Left lobe of liver (tissue), 2 donors: ENCODE measurements at regions not wholly inside any gene's neighbourhood (a gene's known extent, or its start where the extent isn't known, plus 50 kb on each side); places are given as distances from the start of the nearest gene placed in this dataset.

Source experiments
- ATAC-seq: fragments of 200-7000 bp; cut with Tn5 transposase; one replicate; pipeline ENCODE4 v1.9.1; 2020; ENCODE audit warnings: mild to moderate bottlenecking, moderate library complexity
- DNase-seq: peaks from one replicate; pipeline ENCODE4 v3.0.0-alpha.2; 2020; ENCODE audit warnings: low spot score
- donor health status: DM: no; HTN: no; CAD: no; lungs with moderate emphysema.
- donor health status: DM: no; HTN: yes; CAD: no.

DNA sequence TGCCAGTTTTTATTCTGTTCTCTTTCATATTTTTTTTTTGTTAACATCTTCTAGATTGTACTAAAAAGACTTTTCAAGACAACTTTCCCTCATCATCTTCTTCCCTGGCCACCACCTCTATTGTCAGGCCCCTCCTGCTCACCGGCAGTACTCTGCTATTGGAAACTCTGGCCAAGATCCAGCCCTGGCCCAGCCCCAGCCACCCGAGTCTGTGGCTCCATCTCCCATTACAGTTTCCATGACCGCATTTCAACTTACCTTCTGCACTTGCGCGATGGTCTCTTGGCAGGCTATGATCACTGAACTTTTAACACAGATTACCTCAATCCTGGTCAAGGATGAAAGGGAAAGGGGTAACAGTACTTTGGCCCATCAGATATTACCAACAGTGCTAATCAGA, 137.7 kb upstream of the POM121L12 start:
- DNase-seq (no peak), ATAC-seq (no peak)

DNA sequence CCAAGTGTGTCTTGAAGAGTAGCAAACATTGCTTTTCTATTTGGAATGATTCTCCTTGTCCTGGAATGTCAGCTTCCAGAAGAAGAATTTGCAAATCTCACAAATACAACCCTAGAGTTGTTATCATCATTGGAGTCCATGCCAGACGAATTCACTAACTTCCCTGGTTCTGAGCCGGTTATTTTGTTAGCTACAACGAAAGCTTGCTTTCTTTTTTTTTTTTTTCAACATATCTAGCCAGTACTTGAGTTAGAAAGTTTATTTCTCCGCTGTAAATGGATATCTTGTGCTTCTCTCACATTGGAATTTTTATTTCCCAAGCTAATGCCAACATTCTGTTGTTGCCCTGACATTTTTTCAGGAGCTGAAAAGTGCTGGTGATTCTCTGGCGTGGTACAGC, 138.1 kb upstream of the POM121L12 start:
- ATAC-seq (no peak), DNase-seq (no peak)

DNA sequence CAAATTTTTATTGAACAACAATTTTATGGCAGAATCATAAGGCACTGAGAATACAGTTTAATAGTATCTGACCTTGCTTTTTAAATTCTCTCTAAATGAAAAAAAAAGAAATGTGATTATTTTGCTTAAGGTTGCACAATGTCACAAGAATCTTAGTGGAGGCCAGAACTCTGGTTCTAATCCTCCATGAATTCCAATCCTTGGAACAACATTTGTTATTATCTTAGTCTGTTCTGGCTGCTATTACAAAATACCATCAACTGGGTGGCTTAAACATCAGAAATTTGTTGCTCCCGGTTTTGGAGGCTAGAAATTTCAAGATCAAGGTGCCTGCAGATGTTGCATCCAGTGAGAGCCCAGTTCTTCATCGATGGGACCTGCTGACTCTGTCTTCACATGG, 158.2 kb upstream of the POM121L12 start:
- no peak for DNase-seq
- no peak for ATAC-seq

DNA sequence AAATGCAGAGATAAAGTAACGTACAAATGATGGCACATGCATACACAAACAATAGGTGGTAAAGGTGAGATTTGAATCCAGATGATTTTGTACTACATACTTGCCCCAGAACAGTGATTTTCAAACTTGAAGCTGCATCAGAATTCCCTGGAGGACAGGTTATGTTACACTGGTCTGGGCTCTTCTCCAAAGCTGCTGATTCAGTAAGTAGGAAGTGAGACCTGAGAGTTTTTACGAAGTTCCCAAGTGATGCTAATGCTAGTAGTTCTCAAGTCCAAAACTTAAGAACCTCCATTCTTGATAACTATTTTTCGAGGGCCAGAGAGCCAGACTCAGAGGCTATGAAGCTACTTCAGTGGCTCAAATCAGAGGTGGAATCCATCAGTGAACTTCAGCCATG, 159.0 kb upstream of the POM121L12 start:
- DNase-seq (no peak), ATAC-seq (no peak)

DNA sequence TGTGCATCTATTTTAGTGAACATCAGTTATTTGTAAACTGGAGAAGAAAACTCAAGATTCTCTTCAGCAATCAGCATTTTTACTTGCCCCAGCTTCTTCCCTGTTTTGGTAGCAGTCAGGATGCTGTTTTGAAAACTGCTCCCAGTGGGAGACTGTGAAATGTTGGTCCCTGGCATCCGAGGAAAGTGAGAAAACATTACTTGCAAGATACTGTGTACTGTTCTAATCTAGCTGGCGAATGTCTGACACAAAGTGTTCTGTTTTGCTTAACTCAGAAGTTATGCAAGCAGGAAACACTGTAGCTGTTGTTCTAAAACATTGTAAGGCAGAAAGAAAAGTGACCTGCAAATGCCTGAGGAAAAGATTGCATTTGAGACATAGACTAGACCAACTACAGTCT, 171.8 kb upstream of the POM121L12 start:
- DNase-seq = no peak
- ATAC-seq = no peak

DNA sequence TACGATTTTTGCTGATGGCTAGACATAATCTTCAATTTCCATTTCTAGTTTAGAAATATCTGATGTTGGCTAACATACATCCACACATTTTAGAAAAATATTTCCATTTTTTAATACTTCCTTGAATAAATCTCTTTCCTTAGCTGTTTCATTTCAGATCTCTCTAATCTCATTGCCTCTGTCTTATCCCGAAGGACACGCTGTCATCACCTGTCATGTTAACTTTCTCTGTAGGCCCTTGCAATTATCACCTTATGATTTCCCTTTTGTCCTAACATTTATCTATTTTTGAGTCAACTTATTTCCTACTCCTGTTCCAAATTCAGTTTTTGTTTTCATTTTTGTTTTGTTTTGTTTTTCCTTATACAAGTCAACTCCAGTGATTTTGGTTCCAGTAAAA, 173.1 kb upstream of the POM121L12 start:
- no peak for ATAC-seq

DNA sequence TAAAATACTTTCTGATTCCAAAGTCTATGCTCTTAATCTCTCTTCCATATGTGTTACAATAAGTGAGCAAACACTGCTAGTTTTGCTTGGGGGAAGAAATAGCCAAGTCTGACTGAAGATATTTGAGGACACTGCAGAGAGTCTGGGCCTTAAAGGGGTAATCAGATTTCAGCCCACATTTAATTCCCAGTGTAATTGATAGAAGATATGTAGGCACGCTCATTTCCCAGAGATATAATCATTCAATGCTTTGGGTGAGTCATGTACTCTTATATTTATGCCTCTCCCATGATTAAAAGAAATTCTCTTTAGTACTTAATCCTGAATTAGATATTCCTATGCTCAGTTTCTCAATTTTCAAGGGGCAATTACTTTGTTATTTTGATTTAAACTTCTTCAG, 178.1 kb upstream of the POM121L12 start:
- ATAC-seq (no peak), DNase-seq (no peak)

More for the DNA sequence above, 173.1 kb upstream of the POM121L12 start:
- no peak for DNase-seq

DNA sequence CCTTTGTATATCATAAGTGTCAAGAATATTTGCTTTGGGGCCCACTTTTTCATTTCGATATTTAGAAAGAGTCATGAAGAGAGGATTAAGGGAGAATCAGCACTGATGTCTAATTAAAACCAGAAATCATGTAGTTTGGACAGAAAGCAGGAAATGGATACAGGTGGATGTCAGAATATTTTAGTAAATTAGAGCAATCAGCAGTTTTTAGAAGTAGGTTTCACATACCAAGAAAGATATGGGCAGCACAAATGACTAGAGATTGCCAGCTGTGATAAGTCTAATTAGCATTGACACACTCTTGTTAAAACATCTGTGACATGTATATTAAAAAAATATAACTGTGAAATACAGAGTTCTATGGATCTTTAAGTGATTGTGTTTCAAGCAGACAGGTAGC, 180.8 kb upstream of the POM121L12 start:
- ATAC-seq (no peak), DNase-seq (no peak)

DNA sequence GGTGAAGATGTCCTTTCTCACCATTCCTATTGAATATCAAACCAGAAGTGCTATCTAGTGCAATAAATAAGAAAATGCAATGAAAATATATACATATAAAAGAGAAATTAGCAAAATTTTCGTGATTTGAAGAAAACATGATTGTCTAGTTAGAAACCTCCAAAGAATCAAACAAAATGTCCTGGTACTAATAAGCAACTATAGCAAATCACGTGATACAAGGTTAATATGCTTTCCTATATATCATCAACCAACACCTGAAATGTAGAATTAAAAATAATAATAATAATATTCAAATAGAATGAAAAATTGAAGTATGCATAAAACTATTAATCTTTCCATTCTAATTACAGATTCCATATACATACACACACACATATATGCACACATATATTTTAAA, 183.9 kb upstream of the POM121L12 start:
- ATAC-seq = no peak
- no peak for DNase-seq

DNA sequence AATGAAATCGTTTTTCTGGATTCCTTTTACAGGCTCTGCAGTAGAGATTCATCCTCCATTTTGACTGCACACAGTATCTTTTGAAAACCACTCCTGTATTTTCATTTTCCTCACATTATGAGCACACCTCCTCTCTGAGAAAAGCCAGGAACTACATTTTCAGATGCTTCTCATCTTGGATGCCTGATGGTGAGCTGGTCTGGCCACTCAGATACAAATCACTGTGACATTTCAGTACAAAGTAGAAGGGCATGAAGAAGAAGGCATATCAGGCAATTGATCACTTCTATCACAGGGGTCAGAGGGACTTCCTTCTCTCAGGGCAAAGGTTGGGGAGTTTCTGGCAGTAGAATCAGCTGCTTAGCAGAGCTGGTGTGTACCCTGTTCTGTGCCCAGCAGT, 192.0 kb upstream of the POM121L12 start:
- no peak for ATAC-seq
- no peak for DNase-seq

DNA sequence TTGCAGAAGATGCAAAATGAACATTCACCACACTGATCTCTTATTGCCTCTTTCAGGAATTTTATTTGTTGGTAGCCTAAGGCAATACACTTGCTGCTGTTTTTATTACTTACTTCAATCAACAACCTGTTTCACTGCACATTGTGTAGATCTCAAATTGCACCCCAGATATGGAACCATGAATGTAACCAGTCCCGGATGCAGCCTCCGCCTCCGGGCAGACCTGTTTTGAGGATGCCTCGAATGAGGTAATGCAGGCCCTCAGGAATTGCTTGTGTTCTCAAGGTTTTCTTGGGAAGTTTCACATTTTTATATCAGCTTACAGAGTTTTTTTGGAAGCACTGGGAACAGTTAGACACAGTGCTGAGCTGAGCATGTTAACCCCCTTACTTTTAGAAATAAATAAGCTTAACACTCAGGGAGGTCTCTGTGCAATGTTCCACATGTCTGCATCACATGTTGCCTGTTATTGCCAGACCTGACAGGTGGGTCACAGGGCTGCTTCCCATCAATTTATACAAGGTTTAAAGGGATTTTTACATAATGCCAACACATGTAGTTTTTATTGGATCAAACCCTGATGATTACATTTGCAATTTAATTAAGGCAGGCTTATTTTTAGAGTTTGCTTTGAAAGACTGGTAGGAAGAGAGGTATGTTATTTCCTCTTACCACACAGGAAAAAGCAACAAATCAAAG, 193.1 kb upstream of the POM121L12 start:
- DNase-seq (no peak), ATAC-seq (no peak)

DNA sequence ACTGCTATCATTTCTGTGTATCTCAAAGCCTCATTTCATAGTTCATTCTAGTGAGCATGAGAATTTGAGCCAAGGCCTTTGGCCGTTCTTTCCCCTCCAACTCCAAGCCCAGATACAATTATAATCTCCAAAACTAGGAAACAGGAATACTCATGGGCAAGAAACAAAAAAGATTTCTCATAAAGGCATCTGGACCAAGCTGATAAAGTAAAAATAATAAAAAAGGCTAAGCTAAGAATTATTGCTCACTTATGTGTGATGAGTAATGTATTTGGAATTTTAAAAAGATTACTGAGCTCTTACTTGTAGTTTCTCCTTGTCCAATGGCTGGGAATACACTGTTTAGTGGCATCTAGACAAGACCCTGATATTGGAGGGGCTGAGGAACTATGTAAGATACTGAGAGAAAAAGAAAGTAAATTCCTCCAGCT, 196.4 kb upstream of the POM121L12 start:
- ATAC-seq (no peak), DNase-seq (no peak)

DNA sequence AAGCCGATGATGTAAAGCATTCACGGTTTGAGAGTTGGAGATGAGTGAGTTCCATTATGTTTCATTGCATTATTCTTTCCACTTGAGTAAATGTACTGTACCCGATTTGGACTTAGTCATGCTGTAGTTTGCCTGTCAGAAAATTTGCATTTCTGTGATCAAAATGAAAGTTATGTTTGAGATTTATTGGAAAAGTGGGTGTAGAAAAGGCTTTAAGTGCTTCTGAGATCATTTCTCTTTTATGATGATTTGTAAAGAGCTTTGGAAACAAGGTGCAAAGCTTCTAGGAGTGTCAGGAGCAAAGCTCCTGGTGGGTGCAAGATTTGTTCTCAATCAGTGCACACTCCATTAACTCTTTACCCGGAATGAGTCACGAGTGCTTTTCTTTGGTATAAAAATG, 204.1 kb upstream of the POM121L12 start:
- ATAC-seq = no peak
- no peak for DNase-seq

DNA sequence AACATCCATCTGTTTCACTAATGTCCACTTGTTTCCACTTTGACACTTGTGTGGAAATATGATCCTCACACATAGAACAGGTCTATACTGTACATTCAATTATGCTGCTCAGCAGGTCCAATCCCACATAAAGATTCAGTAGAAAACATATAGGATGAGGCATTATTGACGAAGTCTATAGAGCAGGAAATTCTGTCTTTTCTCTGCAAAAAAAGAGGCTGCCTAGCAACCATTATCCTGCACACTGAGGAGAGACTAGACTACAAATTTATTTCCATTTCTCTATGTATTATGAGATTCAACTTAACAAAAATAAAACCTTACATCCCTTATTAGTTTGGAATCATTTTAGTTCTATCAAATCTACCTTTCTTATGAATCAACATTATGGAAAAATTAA, 204.6 kb upstream of the POM121L12 start:
- DNase-seq = no peak
- ATAC-seq = no peak

DNA sequence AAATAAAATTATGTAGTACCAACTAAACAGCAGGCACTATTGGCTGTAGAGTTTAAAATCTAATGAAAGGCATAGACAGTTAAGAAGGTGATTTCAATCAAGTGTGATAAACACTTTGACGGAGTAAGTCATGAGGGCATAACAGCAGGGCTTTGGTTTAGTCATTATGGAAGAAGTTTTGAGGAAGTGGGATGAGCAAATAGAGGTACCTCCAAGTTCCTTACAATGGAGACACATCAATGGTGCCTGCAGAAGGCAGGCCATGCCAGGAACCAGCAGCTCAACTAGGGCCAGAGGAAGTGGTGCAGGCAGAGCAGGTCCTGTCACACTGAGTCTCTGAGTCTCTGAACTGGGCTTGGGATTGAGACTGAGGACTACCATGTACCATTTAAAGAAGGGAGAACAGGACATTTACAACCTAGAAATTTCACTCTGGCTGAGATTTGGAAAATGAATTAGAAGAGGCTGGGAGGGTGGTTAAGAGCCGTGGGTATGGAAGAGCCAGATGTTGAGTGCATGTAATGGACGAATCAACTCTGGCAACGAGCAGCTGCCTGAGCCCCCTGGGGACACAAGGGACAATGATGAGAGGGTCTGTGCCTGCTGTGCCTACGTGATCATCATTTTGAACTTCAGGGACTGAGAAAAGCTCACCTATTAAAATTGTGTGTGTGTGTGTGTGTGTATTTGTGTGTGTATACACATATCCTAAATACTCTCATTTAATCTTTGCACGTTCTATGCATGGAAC, 208.7 kb upstream of the POM121L12 start:
- no peak for ATAC-seq
- DNase-seq = no peak

DNA sequence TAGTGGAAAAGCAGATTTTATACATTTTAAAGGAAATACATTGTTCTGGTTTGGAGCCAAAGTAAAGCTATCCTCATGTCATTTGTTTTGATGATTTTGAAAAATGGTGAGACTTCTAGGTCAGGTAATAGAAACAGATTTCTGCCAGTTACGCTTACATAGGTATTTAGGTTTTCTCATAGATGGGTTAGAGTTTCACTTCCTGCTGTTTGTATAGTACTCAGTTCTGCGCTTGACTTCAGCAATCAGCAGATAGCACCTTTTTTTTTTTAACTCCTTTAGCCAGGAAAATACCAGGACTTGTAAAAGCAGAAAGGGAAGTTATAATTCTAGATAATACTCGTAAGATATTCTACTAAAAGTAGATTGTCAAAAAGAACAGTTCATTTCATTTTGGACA, 209.8 kb upstream of the POM121L12 start:
- no peak for DNase-seq

DNA sequence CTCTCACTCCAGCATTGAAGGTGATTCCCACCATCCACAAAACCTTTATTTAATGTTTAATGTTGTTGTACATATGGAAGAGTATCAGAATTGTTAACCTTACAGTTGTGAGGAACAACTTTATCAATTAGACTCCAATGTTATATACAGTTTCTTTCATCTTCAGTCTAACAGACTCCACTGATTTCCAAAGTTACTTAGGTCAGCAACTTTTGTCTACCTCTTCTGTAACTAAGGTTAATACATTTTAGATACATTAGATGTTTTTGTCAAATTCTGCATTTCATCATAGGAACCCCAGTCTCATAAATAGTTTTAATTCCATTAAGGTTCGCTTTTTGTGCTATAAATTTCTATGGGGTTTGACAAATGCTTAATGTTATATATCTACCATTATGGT, 223.9 kb upstream of the POM121L12 start:
- DNase-seq = no peak
- no peak for ATAC-seq

More for the DNA sequence above, 209.8 kb upstream of the POM121L12 start:
- ATAC-seq = no peak

DNA sequence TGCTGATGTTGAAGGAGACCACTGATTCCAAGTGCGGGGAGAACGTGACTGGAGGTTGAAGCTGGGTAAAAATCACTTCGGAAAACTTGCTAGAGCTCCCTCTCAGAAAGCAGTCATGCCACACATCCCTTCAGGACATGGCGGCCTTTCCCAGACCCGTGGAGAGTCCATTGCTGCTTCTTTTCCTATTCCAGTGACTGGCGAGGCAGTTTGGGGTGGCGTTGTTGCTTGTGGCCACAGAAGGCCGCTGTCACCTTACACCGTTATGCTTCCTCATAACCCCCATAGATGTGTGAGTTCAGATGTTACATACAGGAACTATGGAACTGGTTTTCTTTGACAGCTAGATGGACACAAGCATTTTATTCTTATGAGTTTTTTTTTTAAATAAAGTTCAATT, 235.6 kb upstream of the POM121L12 start:
- DNase-seq (no peak), ATAC-seq (no peak)

DNA sequence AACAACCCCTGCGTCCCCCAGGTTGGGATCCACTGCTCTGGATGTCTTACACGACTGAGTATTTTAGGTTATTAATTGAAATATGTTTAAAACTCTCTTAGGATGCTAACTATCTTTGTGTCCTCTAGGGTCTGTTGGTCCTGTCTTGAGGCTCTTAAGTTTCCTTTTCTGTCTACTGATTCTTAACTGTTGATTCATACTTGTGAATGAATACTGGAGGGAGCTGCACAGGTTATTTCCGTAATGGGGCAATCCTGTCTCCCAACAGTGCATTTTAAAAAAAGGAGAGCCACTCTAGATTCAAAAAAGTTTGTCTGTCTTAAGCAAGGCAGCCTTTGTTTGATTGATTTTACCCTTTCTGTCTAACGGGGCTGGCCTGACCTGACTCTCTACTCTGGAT, 237.6 kb upstream of the POM121L12 start:
- no peak for DNase-seq
- no peak for ATAC-seq

DNA sequence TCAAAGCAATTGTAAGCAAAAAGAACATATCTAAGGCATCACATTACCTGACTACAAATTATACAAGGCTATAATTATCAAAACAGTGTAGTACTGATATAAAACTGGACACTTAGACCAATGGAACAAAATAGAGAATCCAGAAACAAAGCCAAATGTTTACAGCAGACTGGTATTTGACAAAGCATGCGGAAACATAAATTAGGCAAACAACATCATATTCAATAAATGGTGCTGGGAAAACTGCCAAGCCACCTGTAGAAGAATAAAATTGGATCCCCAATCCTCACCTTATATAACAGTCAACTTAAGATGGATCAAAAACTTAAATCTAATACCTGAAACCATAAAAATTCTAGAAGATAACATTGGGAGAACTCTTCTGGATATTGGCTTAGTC, 240.8 kb upstream of the POM121L12 start:
- ATAC-seq = no peak
- DNase-seq = no peak

DNA sequence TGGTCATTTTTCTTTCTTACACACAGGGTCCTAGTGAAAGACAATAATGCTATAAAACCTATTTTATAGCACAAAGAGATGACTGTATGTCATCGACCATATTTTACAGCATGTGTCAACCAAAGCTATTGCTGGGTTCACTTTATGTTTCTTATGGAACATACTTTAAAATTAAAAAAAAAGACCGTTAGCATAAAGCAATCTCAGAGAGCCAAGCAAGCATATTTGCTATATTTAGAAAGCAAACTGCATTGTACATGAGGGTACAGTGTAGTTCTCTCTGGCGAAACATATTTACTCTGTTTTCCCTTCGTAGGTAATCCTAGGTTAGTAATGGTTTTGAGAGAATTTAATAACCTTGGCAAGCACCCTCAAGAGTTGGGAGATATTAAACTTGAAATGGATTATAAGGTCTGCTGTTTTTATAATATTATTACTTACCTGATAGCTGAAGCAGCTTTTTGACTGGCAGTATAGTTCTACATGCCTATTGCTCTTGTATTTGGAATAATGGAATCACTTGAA, 244.2 kb upstream of the POM121L12 start:
- DNase-seq = no peak
- no peak for ATAC-seq

DNA sequence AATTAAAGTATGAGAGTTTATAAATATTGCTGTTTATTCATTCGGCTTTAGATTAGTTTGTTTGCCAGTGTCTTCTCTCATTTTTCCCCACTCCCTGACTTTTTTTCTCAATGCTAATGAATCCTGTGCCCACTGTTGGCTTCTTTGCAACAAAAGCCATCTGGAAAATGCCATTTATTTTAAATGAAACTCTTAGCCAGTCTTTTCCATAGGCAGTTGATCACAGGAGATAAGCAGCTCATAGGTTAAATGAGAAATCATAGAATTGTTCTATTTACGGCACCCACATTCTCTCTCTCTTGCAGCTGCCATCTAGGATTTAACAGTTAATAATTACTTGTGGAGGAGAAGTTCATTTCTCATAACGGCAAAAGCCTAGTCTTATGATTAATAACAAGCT, 249.3 kb upstream of the POM121L12 start:
- DNase-seq = no peak
- ATAC-seq = no peak

DNA sequence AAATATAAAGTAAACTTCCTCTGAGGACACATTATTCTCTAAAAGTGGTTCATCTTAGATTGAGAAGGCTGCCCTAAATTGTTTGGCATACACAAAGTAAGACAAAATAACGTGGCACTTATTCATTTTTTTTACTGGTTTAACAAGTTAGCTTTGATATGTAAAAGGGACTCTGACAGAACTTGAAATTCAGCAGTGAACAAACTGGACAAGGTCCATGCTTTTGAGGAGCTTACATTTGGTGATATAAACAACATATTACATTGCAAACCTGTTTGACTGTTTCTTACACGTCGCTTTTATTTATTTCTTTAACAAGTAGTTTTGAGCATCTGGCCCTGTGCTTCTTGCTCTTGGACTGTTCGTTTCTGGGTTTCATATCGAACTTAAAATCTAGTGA, 253.1 kb upstream of the POM121L12 start:
- ATAC-seq (no peak), DNase-seq (no peak)
